ENCODE measurements at regions not wholly inside any gene's neighbourhood (a gene's known extent, or its start where the extent isn't known, plus 50 kb on each side); places are given as distances from the start of the nearest gene placed in this dataset.

GRCh38 chr10:31709028-31709427 lies 219.6 kb downstream of the ARHGAP12 start:
- DNase-seq = no peak

DNA sequence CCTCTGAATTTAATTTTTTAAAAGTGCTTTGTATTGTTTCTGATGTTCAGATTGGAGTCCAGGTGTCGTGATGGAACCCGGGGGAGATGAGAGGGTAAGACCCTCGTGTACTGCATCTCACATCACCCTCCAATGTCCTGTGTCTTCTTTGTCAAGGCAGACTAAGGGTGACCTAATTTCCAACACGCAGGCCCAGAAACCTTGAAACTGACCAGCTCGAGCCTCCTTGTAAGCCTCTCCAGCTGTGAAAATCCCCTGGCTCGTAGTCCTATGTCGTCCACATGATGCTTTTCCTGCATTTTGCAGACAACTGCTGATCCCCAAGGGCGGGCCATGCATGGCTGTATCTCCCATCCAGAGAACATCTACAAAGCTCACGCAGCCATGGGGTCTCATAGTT lies 220.2 kb downstream of the ARHGAP12 start:
- no peak for DNase-seq

DNA sequence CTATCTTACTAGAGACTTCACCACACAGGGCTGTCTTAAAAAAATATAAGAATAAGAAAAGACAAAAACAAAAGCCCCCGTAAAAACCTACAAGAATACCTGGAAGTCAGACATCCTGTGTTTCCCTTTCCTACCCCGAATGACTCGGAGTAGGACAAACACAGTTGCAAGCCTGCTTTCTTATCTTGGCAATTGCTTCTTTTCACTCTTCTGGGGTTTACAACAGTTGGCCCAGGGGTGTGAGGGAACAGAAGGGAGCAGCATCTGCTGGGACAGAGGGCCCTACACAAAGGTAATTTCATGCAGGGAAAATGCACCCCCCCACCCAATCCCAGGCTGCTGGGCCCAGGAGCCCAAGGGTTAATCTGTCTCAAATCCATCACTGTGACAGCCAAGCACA lies 220.6 kb downstream of the ARHGAP12 start:
- DNase-seq = no peak

GRCh38 chr10:31707093-31708039 lies 221.3 kb downstream of the ARHGAP12 start:
- DNase-seq = peak; percentile 88

DNA sequence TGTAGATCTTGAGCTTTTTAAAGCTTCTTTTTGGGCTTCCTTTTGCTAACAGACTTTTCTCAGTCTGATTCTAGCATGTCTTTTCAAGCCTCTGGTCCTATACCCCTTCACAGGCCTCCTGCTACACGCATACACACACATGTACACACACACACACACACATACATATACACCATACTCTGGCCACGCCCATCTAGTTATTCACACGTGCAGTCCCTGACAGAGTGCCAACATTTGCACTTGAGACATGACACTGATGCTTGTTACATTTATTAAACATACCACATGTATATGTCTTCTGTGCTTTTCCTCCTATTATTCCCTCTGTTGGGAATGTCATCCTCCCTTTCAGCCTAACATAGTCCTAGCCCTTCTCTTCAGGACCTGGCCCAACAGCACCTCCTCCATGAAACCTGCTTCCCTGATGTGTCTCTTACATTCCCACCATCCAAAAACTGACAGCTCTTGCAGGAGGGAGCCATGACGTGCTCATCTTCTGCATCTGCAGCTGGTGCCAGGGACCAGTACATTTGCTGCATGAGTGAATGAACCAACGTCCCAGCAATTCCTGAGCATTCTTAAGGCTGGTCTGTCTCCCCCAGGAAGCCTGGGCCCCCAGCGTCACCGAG lies 222.1 kb downstream of the ARHGAP12 start:
- DNase-seq = no peak

DNA sequence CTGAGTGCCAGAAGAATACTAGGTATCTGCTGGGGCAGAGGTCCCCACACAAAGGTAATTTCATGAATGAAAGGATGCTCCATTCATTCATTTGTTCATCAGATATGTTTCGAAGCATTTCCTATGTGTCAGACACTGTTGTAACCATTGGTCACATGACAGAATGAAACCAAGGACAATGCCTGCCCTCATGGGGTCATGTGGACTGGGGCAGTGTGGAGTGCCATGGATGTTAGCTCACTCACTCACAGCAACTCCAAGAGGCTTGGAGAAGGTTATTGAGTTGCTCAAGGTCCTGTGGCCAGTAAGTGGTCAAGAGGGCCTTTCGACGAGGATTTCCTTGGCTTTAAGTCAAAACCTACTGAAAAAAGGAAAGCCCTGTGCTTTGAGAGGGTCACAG lies 223.5 kb downstream of the ARHGAP12 start:
- no peak for DNase-seq

- DNase-seq = no peak
These were observed 224.4 kb downstream of the ARHGAP12 start for GRCh38 chr10:31704195-31704594.

DNA sequence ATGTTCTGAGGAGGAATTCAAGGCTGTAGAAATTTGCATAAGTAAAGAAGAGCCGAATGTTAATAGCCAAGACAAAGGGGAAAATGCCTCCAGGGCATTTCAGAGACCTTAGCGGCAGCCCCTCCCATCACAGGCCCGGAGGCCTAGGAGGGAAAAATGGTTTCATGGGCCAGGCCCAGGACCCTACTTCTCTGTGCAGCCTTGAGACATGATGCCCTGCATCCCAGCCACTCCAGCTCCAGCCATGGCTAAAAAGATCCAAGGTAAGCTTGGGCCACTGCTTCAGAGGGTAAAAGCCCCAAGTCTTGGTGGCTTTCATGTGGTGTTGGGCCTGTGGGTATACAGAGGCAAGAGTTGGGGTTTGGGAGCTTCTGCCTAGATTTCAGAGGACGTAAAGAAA lies 225.7 kb downstream of the ARHGAP12 start:
- DNase-seq = no peak

GRCh38 chr10:31702005-31702404 lies 226.6 kb downstream of the ARHGAP12 start:
- no peak for DNase-seq

DNA sequence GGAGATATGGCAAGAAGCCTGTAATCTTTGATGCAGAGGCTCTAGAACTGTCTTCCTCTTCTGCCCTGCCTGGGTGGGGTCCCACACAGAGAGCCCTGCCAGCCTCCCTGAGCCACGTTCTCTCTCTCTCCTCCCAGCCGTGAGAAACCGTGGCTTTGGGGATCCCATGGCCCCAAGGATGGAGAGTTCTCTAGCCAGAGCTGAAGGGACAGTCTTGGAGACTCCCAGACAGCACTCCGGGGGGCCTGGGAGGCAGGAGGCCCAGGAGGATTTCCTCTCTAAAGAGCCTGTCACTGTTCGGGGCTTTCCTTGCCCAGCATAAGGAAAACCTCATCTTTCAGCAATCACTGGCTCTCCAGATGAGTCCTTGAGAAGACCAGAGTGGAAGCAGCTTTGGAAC lies 227.1 kb downstream of the ARHGAP12 start:
- DNase-seq = no peak

GRCh38 chr10:31700181-31700611 lies 228.4 kb downstream of the ARHGAP12 start:
- DNase-seq = no peak

- DNase-seq = no peak
These were observed 230.3 kb downstream of the ARHGAP12 start for GRCh38 chr10:31698181-31698830.

DNA sequence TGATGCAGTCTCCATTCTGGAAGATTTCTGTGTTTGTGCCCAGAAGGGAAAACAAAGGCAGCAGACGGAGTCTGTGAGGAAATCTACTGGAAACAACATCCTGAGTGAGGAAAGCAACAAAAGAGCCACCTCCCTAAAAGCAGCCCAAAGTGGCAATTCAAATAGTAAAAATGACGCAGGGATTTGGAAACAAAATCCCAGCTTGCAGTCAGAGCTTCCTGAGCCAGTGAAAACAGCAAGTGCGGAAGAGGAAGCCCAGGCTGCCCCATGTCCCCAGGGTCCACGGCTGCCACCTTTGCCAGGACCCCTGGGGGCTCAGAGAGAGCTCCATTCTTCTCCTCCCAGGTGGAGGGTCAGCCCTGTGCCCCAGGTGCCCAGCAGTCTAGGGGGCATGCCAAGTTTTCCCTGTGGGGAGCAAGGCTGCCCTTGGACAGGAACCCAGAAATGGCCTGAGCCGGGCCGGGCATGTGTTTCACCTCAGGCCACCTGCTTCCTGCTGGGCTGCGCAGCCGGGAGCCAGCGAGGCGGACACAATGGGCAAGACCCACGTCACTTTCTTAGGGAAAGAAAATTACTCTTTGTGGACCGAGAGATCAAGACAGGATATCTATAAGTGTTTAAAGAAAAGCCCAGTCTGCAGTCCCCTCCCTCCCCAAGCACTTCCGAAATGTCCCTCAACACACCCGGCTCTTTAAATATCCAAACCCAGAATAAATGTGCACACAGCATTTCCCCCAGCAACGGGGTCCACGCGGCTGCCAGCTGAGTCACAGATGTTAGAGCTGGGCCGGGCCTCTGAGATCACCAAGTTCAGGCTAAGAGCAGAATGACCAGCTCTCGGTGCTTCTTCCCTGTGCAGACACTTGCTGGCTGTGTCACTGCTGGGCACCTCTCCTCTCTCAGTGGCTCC lies 231.1 kb downstream of the ARHGAP12 start:
- no peak for DNase-seq

GRCh38 chr10:31694929-31695837 lies 233.4 kb downstream of the ARHGAP12 start:
- DNase-seq = no peak

DNA sequence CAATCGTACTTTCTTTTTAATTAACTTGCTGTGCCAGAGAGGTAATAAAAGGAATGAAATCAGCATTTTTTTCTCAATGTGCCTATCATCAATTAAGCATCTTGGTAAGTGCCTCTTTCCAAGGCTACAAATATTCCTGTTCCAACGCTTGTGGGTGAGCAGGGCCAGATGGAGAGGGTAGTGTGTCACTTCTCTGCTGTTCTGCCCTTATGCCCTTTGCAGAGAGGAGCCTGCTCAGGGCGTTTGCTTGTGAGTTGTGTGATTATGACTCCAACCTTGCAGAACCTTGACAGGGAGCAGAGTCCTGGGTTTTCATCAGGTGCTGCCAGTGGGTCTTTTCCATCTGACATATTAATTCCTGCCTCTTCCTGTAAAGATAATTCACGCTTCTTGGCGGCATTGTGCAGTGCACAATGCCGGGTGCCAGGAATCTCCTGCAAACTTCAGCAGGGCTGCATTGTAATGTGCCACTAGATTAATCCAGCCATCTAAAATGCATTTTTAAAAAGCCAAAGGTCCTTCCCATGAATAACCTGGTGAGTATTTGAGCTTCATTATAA lies 234.4 kb downstream of the ARHGAP12 start:
- no peak for DNase-seq

- DNase-seq = no peak
These were observed 235.1 kb downstream of the ARHGAP12 start for GRCh38 chr10:31693491-31693890.

DNA sequence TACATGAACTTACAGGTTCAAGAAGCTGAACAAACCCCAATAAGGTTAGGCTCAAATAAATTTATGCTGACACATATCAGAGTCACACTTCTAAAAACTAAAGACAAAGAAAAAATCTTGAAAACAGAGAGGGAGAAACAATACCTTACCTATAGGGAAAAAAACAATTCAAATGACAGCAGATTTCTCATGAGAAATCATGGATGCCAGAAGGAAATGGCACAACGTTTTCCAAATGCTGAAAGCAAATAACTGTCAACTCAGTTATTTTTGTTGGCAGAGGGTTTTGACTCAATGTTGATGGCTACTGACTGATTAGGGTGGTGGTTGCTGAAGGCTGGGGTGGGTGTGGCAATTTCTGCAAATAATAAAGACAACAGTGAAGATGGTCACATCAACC lies 239.4 kb downstream of the ARHGAP12 start:
- no peak for DNase-seq

DNA sequence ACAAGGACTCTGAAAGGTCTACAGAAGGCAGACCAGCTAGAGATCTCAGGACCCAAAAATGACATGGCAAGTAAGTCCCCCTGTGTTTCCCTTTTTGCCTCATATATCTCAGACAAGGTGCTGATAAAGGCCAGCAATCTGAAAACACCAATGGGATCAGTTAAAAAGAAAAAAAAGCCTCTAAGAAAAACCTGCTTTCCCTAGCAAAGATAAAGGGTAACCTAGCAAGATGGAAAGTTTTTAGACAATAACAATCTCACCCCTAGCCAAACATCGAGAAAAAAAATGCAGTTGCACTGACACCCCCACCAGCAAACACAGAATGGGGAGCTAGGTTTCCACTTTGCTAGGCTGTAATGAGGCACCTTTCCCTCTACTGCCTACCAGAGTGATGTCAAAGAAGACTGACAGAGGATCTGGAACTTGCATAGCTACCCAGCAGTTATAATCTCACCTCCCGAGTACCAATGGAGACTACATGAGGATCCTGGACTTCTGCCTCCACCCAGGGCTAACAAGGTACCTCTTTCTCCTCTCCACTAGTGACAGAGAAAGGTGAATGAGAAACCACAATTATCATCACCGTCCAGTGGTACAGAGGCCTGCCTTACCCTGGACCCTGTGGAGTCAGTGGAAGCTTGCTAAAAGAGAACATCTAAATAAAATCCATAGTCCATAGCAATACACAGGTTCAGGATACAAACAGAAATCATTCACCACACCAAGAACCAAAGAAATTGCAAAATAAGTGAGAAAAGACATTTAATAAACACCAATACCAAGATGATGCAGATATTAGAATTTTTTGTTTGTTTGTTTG lies 240.8 kb downstream of the ARHGAP12 start:
- no peak for DNase-seq

DNA sequence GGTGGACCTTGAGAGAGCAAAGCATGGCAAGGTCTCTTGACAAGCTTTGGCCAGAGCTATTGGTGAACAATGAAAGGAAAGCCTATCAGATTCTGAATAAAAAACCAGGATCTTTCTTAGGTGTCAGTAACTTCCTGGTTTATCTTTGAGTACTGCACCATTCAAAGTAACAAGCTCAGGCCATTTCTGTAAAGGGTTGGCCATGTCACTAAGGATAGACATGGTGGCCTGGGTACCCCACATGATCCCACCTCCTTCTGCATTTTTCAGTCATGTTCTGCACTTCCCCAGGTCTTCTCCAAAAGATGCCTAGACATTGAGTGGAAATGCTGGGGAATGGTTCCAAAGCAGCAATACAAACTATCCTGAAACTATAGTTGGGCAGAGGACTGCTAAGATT lies 242.0 kb downstream of the ARHGAP12 start:
- DNase-seq = no peak

DNA sequence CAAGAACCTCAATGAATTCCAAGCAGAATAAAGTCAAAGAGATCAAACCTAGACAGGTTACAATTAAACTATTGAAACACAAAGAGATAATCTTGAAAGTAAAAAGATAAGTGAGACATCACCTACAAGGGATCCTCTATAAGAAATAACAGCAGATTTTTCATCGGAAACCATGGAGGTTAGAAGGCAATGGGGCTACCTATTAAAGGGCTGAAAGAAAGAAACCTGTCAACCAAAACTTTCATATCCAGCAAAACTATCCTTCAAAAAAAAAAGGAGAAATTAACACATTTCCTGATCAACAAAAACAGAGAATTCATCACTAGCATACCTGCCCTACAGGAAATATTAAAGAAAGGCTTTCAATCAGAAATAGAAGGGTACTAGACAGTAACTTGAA lies 244.9 kb downstream of the ARHGAP12 start:
- no peak for DNase-seq

Measured in activated CD4-positive, alpha-beta T cell treated with anti-CD3 and anti-CD28 coated beads, Interleukin-10, Interleukin-2, amounts not matched to agents 100 ng/mL and 50 ng/mL, durations not matched to agents 16 hours and 8 hours (primary cell).